HG03196 (cell line): ENCODE measurements at regions not wholly inside any gene's neighbourhood (a gene's known extent, or its start where the extent isn't known, plus 50 kb on each side); places are given as distances from the start of the nearest gene placed in this dataset.

ENCODE experiments used
- ATAC-seq: cut with Tn5 transposase; IDR thresholded peaks from one replicate; pipeline ENCODE4 v1.9.1; 2021; ENCODE audit not compliant: unreplicated experiment

GRCh38 chr2:9085353-9085752, 81.9 kb upstream of the MBOAT2 start:
- no peak for ATAC-seq

- ATAC-seq = no peak
These were observed 79.8 kb upstream of the MBOAT2 start for GRCh38 chr2:9083287-9083686.

GRCh38 chr2:9082158-9082557, 78.7 kb upstream of the MBOAT2 start:
- ATAC-seq = no peak

- no peak for ATAC-seq
These were observed 78.3 kb upstream of the MBOAT2 start for GRCh38 chr2:9081750-9082149.

- no peak for ATAC-seq
These were observed 74.9 kb upstream of the MBOAT2 start for GRCh38 chr2:9078405-9078804.

- no peak for ATAC-seq
These were observed 74.2 kb upstream of the MBOAT2 start for GRCh38 chr2:9077691-9078090.

GRCh38 chr2:9076755-9077154, 73.3 kb upstream of the MBOAT2 start:
- no peak for ATAC-seq

- ATAC-seq = no peak
These were observed 72.7 kb upstream of the MBOAT2 start for GRCh38 chr2:9076210-9076609.

GRCh38 chr2:9074930-9075329, 71.4 kb upstream of the MBOAT2 start:
- ATAC-seq = no peak

- ATAC-seq = no peak
These were observed 68.2 kb upstream of the MBOAT2 start for GRCh38 chr2:9071584-9072124.

- ATAC-seq = no peak
These were observed 67.5 kb upstream of the MBOAT2 start for GRCh38 chr2:9071032-9071431.

- no peak for ATAC-seq
These were observed 66.1 kb upstream of the MBOAT2 start for GRCh38 chr2:9069543-9069942.

- ATAC-seq = no peak
These were observed 62.4 kb upstream of the MBOAT2 start for GRCh38 chr2:9065901-9066300.

- no peak for ATAC-seq
These were observed 59.6 kb upstream of the MBOAT2 start for GRCh38 chr2:9063023-9063606.

- ATAC-seq = no peak
These were observed 57.3 kb upstream of the MBOAT2 start for GRCh38 chr2:9060819-9061218.

GRCh38 chr2:9057939-9058761, 54.7 kb upstream of the MBOAT2 start:
- no peak for ATAC-seq

- no peak for ATAC-seq
These were observed 52.0 kb upstream of the MBOAT2 start for GRCh38 chr2:9055471-9055870.

GRCh38 chr2:9053534-9053931, 50.0 kb upstream of the MBOAT2 start:
- ATAC-seq = no peak
